T-helper 2 cell treated with Interferon-gamma antibody and Interleukin-4, amounts not matched to agents 5 μg/mL and 100 μg/mL, for 36 hours (primary cell): ENCODE measurements at regions not wholly inside any gene's neighbourhood (a gene's known extent, or its start where the extent isn't known, plus 50 kb on each side); places are given as distances from the start of the nearest gene placed in this dataset.

Source experiments
- DNase-seq: peaks from one replicate; pipeline ENCODE4 v3.0.0; 2021; ENCODE audit warnings: low spot score
- H3K27ac Mint-ChIP-seq: one replicate; pipeline ENCODE4 v1.8.0; 2021; ENCODE audit warnings: mild to moderate bottlenecking, mixed read lengths
- H3K27me3 Mint-ChIP-seq: one replicate; pipeline ENCODE4 v1.8.0; 2021; ENCODE audit warnings: low read depth, mixed read lengths
- H3K36me3 Mint-ChIP-seq: one replicate; pipeline ENCODE4 v1.8.0; 2021; ENCODE audit warnings: low read depth, mixed read lengths
- H3K4me1 Mint-ChIP-seq: one replicate; pipeline ENCODE4 v1.8.0; 2021; ENCODE audit warnings: low read depth, mixed read lengths
- H3K4me3 Mint-ChIP-seq: one replicate; pipeline ENCODE4 v1.8.0; 2022; ENCODE audit warnings: mild to moderate bottlenecking, moderate library complexity, mixed read lengths
- H3K9me3 Mint-ChIP-seq: one replicate; pipeline ENCODE4 v1.8.0; 2021; ENCODE audit warnings: mixed read lengths

DNA sequence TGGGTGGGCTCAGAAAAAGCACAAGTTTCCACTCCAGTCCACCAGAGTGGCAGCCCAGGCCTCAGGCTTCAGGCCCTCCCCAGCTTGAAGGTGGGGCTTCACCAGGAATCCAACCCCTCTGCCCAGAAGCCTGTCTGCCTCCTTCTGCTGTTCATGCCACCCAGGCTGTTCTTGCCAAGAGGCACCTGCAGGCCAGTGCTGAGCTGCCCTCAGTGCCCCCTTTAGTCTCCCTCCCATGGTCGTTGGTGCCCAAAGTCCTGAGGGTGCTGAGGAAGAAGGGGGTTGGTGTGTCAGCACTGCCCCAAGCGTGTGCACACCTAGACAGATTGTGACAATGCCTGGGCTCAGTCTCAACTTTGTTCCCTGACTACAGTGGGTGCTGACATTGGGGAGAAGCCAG lies 475.3 kb downstream of the EPHA5 start:
- H3K4me3 Mint-ChIP-seq = no peak overlapping the region
- H3K27ac Mint-ChIP-seq = no peak overlapping the region
- DNase-seq = no peak

DNA sequence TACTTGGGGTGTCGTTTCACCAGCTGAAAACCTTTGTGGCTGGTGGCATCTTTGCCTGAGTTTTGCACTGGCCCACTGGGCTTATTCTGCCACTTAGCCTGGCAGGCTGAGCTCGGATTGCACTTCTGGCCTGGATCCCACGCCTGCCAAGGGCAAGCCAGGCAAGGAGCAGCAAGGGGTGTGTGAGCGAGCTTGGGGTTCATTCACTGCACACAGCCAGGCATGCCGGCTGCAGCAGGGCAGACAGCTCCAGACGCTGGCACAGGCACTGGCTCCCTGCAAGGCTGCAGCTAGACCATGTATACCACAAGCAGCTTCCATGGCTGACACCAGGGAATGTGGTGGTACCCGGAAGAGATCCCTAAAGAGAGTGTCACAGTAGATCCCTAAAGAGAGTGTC lies 476.3 kb downstream of the EPHA5 start:
- no peaks in the 10 kb centered on the region for H3K4me1 Mint-ChIP-seq
- H3K27ac Mint-ChIP-seq = no peak overlapping the region
- no peaks in the 10 kb centered on the region for H3K36me3 Mint-ChIP-seq
- H3K4me3 Mint-ChIP-seq = no peak overlapping the region
- no peaks in the 10 kb centered on the region for H3K27me3 Mint-ChIP-seq
- H3K9me3 Mint-ChIP-seq = peaks cover 4% of the 10 kb centered on the region
- DNase-seq = no peak

More for the DNA sequence above, 475.3 kb downstream of the EPHA5 start:
- Mint-ChIP-seq H3K4me1 (no peaks in the 10 kb centered on the region), H3K36me3 (no peaks in the 10 kb centered on the region), H3K27me3 (no peaks in the 10 kb centered on the region), H3K9me3 (peaks cover 4% of the 10 kb centered on the region)

DNA sequence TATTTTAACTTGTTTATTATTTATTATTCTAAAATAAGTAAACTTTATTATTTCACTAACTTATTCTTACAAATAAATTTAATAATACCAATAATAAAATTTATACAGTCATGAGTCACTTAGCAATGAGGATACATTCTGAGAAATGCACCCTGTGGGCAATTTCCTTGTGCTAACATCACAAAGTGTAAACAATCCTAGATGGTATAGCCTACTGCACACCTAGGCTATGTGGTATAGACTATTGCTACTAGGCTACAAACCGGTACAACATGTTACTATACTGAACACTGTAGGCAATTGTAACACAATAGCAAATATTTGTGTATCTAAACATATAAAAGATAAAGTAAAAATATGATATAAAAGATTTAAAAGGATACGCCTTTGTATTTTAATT lies 479.5 kb downstream of the EPHA5 start:
- Mint-ChIP-seq H3K27ac (no peak overlapping the region), H3K36me3 (no peaks in the 10 kb centered on the region), H3K4me3 (no peak overlapping the region), H3K27me3 (no peaks in the 10 kb centered on the region), H3K9me3 (no peaks in the 10 kb centered on the region), H3K4me1 (no peaks in the 10 kb centered on the region)
- DNase-seq = no peak

DNA sequence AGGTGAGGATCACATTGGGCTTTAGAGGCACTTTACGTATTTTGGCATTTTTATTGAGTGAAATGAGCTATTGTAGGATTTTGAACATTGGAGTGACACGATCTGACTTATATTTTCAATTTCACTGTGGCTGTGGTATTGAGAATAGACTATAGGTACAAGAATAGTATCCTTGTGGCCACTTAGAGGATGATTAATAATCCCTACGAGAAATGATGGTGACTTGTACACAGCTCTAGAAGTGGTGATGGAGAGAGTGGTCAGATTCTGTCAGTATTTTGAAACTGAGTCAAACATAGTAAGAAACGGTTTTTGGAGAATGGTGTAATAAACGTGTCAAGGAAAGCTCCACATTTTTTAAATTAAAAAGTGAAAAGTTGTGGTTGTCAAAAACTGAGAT lies 494.7 kb downstream of the EPHA5 start:
- Mint-ChIP-seq H3K9me3 (peaks cover 15% of the 10 kb centered on the region), H3K4me1 (no peaks in the 10 kb centered on the region), H3K36me3 (no peaks in the 10 kb centered on the region), H3K27me3 (no peaks in the 10 kb centered on the region), H3K4me3 (no peak overlapping the region), H3K27ac (no peak overlapping the region)
- DNase-seq = no peak

DNA sequence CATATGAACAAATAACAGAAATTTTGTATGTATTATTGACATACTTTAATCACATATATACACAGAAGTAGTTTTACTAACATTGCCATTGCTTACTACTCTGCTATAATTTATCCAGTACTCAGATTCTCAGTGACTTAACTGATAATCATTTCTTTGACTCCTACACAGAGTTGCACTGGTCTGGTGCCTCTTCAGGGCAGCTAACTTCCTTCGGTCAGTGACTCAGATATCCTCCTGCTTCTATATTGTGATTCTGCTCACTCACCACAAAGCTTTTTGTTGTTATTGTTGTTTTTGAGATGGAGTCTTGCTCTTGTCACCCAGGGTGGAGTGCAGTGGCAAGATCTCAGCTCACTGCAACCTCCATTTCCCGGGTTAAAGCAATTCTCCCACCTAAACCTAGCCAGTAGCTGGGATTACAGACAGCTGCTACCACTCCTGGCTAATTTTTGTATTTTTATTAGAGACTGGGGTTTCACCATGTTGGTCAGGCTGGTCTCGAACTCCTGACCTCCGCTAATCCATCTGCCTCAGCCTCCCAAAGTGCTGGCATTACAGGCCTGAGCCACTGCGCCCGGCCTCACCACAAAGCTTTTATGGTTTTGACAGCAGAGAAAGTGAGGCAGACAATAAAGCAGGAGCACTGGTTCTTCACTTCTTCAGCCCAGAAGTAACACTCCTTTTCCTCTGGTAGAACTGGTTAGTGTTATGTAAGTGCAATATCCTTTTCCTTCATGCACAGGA lies 499.3 kb downstream of the EPHA5 start:
- H3K27me3 Mint-ChIP-seq = no peaks in the 10 kb centered on the region
- peaks cover 13% of the 10 kb centered on the region for H3K9me3 Mint-ChIP-seq
- no peaks in the 10 kb centered on the region for H3K4me1 Mint-ChIP-seq
- no peak overlapping the region for H3K4me3 Mint-ChIP-seq
- H3K27ac Mint-ChIP-seq = no peak overlapping the region
- no peak for DNase-seq
- no peaks in the 10 kb centered on the region for H3K36me3 Mint-ChIP-seq

DNA sequence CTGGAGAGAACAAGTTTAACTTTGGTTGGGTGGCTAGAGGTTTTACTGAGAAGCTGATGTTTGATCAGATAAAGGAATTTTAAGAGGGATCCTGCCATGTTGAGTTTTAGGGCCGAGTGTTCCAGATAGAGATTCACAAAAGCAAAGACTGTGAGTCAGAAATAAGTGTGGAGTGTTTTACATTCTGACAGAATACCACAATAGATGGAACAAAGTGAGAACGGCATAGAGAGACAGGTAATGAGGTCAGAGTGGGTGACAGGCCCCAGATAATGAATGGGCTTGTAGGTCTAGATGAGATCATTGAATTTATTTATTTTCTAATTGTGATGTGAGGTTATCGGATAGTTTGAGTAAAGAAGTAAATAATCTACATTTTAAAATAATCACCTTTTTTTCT lies 502.6 kb downstream of the EPHA5 start:
- Mint-ChIP-seq H3K9me3 (no peaks in the 10 kb centered on the region), H3K27me3 (no peaks in the 10 kb centered on the region), H3K36me3 (no peaks in the 10 kb centered on the region), H3K4me3 (no peak overlapping the region), H3K4me1 (no peaks in the 10 kb centered on the region), H3K27ac (no peak overlapping the region)
- no peak for DNase-seq

DNA sequence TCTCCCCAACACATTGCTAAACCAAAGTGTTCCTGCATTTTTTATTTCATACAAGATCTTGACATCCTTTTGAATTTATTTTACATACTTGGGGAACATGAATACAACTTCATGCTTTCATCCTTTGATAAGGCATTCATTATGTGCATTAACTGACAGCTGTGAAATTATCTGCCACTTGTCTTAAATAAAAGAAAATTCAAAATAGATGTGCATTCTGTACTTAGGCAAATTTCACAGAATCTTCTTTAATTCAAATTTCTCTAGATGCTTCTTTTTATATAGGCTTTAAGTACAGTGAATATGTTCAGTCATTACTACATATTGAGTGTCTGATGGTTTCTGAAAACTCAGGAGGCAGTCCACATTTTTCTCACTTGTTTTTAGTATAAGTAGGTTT lies 518.1 kb downstream of the EPHA5 start:
- Mint-ChIP-seq H3K9me3 (peaks cover 5% of the 10 kb centered on the region), H3K27me3 (no peaks in the 10 kb centered on the region), H3K27ac (no peak overlapping the region), H3K4me3 (no peak overlapping the region), H3K4me1 (no peaks in the 10 kb centered on the region), H3K36me3 (no peaks in the 10 kb centered on the region)
- DNase-seq = no peak

DNA sequence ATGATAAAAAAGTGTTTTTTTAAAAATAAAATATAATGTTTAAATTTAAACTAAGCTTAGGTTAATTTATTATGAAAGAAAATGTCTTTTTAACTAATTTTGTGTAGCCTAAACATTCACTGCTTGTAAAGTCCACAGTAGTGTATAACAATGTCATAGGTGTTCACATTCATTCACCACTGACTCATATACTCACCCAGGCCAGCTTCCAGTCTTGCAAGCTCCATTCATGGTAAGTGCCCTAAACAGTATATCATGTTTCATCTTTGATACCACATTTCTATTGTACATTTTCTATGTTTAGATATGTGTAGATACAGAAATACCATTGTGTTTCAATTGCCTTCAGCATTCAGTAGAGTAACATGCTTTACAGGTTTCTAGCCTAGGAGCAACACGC lies 530.3 kb downstream of the EPHA5 start:
- Mint-ChIP-seq H3K27me3 (no peaks in the 10 kb centered on the region), H3K27ac (no peak overlapping the region), H3K4me3 (no peak overlapping the region), H3K9me3 (peaks cover 30% of the 10 kb centered on the region), H3K36me3 (no peaks in the 10 kb centered on the region), H3K4me1 (no peaks in the 10 kb centered on the region)
- DNase-seq = no peak

DNA sequence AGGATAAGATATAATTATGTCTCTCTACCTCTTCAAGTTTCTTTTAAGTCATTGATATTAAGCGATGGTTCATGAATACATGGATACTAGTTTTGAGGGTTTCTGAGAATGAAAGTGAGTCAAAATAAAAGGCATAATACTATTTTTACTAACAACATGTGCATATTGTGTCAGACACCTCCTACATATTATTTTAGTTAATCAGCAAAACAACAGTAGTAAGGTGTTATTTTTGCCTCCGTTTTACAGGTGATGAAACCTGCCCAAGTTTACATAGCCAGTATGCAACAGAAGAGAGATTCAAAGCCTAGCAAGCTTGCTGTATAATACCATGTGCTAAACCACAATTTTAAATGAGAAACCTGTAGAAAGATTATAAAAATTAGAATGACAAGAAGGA lies 544.1 kb downstream of the EPHA5 start:
- Mint-ChIP-seq H3K4me3 (no peak overlapping the region), H3K27me3 (no peaks in the 10 kb centered on the region), H3K4me1 (no peaks in the 10 kb centered on the region), H3K9me3 (peaks cover 2% of the 10 kb centered on the region), H3K27ac (no peak overlapping the region), H3K36me3 (no peaks in the 10 kb centered on the region)
- DNase-seq = no peak

DNA sequence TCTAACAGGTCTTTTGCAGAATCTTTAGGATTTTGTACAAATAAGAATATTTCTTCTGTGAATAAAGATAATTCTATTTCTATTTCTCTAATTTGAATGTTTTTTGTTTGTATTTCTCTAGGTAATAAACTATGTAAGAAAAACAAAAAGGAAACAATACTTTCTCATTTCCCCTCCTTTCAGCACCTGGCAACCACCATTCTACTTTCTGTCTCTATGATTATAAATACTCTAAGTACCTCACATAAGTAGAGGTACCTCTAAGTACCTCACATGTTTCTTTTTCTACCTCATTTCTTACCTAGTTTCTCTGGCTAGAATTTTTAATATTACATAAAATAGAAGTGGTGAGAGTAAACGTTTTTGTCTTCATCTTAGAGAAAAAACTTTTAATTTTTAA lies 550.0 kb downstream of the EPHA5 start:
- no peaks in the 10 kb centered on the region for H3K4me1 Mint-ChIP-seq
- peaks cover 13% of the 10 kb centered on the region for H3K9me3 Mint-ChIP-seq
- DNase-seq = no peak
- no peaks in the 10 kb centered on the region for H3K27me3 Mint-ChIP-seq
- H3K4me3 Mint-ChIP-seq = no peak overlapping the region
- H3K27ac Mint-ChIP-seq = no peak overlapping the region
- H3K36me3 Mint-ChIP-seq = no peaks in the 10 kb centered on the region

DNA sequence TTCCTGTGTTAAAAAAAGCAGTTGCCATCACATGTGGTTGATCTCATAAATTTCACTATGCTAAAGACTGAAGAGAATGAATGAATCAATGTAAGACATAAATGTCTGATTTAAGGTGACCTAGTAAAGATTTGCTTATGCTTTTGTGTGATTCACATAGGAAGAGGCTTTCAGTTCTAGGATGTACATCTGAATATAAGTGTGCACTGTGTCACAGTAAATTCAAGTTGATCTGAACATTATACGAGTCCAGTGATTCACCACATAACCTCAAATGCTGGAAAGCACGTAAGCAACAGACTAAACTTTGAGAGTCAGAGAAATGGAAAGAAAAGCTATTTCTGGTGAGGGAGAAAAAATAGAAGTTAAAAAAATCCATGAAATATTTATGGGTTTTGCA lies 567.9 kb downstream of the EPHA5 start:
- H3K27ac Mint-ChIP-seq = no peak overlapping the region
- H3K9me3 Mint-ChIP-seq = peaks cover 21% of the 10 kb centered on the region
- H3K4me3 Mint-ChIP-seq = no peak overlapping the region
- H3K4me1 Mint-ChIP-seq = no peaks in the 10 kb centered on the region
- no peak for DNase-seq
- no peaks in the 10 kb centered on the region for H3K36me3 Mint-ChIP-seq
- H3K27me3 Mint-ChIP-seq = no peaks in the 10 kb centered on the region

DNA sequence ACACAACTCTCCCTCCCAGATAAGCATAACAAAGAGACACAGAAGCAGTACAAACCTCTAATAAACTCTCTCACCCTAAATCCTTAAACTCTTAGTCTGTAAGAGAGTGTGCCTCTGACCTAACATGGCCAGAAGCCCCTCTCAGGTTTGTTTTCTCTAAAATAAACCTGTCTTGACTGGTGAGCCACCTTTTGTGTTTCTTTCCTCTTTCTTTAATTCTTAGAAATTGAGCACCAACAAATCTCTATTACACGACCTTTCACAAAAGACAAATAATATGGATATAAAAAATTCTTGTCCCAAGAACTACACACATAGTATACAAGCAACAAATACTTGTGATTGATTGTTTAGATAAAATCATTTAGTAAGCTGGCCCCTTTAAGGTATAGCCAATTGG lies 573.7 kb downstream of the EPHA5 start:
- H3K27me3 Mint-ChIP-seq = no peaks in the 10 kb centered on the region
- H3K27ac Mint-ChIP-seq = no peak overlapping the region
- H3K4me1 Mint-ChIP-seq = no peaks in the 10 kb centered on the region
- H3K9me3 Mint-ChIP-seq = peaks cover 3% of the 10 kb centered on the region
- H3K36me3 Mint-ChIP-seq = no peaks in the 10 kb centered on the region
- DNase-seq = no peak
- no peak overlapping the region for H3K4me3 Mint-ChIP-seq

DNA sequence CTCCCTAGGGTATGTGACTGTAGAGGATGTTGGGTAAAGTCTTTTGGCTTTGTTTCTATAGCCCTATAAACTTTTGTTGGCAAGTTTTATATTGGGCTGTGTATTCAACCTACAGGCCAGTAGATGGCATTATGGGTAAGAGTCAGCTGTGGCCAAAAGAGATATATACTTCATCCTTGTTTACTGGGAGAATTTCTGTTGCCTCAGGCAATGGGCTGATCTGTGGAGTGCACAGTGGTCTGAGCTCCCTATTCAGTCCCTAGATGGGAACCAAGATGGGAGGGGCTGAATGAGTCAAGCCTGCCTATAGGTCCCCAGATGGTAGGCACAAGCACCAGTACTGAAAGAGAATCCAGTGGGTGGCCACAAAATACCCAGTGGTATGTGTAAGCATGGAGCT lies 580.6 kb downstream of the EPHA5 start:
- Mint-ChIP-seq H3K36me3 (no peaks in the 10 kb centered on the region), H3K4me1 (no peaks in the 10 kb centered on the region), H3K27ac (no peak overlapping the region), H3K4me3 (no peak overlapping the region), H3K27me3 (no peaks in the 10 kb centered on the region), H3K9me3 (peaks cover 10% of the 10 kb centered on the region)
- DNase-seq = no peak

DNA sequence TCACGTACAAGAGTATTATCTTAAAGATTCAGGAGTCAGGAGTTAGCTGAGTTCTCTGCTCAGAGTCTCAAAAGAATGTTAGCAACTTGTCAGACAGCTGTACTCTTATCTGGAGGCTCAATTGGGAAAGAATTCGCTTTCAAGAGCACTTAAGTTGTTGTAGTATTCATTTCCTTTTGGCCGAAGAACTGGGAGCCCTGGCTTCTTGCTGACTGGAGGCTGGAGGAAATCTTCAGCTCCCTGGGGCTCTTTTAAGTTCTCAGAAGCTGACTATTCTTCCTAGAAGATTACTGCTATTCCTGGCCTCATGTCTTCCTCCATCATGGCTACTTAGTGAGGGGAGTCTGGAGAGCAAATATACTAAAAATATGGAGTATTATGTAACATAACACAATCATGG lies 587.2 kb downstream of the EPHA5 start:
- no peaks in the 10 kb centered on the region for H3K36me3 Mint-ChIP-seq
- H3K4me1 Mint-ChIP-seq = no peaks in the 10 kb centered on the region
- H3K27ac Mint-ChIP-seq = no peak overlapping the region
- no peak overlapping the region for H3K4me3 Mint-ChIP-seq
- DNase-seq = no peak
- no peaks in the 10 kb centered on the region for H3K27me3 Mint-ChIP-seq
- H3K9me3 Mint-ChIP-seq = peaks cover 19% of the 10 kb centered on the region

DNA sequence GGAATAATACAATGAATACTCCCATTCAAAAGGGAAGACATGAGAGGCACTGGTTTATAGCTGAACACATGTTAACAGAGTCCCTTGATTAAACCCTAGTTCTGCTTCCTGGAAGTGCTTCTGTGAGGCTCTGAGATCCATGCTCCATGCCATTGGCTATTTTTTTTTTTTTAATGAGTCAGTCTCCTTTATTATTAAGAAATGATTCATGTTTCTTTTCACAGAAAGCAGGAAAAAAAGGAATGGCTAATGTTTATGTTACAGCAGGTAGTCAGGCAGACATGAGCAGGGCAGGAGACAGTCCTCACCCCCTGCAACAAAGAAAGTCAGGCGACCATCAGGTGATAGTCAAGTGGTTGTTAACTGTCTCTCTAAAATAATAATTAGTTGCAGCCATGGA lies 598.7 kb downstream of the EPHA5 start:
- H3K27me3 Mint-ChIP-seq = no peaks in the 10 kb centered on the region

More for the DNA sequence above, 598.7 kb downstream of the EPHA5 start:
- Mint-ChIP-seq H3K27ac (no peak overlapping the region), H3K4me3 (no peak overlapping the region), H3K9me3 (no peaks in the 10 kb centered on the region), H3K36me3 (no peaks in the 10 kb centered on the region), H3K4me1 (no peaks in the 10 kb centered on the region)
- DNase-seq = no peak
